SU-DHL-6 (cell line): ENCODE measurements at regions not wholly inside any gene's neighbourhood (a gene's known extent, or its start where the extent isn't known, plus 50 kb on each side); places are given as distances from the start of the nearest gene placed in this dataset.

Experiments used
- EZH2phosphoT487 ChIP-seq: fragments of 200-600 bp; sonication (generic), shearing (Covaris generic); conservative IDR thresholded peaks from 2 replicates; pipeline ENCODE4 v1.6.1; 2018; ENCODE audit warnings: mild to moderate bottlenecking, antibody characterized with exemption, low read length, moderate library complexity, mixed read lengths
- TF ChIP-seq, protein P1 (sequence below): fragments of 200-600 bp; sonication (generic); IDR thresholded peaks from one replicate; pipeline ENCODE4 v1.5.1; 2017; ENCODE audit warnings: antibody characterized with exemption, mild to moderate bottlenecking, low read length, moderate library complexity; ENCODE audit not compliant: insufficient read depth, poor library complexity, severe bottlenecking

DNA sequence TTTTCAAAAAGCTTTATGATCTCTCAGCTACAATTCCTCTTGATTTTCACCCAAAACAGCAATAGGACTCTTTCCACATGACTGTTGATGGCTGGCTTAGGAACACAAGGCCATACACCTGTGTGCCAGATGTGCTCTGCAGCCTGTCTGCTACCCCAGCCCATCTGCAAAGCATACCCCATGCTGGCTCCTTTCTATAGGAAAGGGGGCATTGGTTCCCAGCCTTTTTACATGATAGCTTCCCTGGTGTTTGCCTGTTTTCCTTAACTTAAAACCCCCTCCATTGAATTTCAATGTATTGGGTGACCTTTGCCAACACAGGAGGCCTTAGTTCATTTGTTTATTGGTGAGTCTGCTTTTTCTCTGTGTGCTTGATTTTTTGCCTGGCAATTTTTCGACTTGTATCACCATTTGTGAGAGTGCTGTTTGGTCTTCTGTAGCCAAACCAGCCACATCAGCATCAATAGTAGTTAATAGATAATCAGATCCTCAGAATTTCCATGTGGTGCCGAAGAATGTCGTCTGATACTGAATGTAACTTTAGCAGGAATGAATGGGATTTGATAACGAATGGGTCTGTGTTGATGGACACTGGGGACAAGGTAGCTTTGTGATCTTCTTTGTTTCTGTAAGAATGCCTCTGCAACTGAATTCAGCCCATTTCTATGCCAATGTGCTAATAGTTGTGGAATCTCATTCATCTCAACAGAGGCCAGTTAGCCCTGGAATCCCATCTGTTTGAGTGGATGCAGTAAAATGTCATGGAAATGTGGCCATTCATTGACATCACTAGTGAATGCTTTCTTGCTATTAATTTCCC, 272.2 kb upstream of the RARB start:
- TF ChIP-seq, protein P1, sequence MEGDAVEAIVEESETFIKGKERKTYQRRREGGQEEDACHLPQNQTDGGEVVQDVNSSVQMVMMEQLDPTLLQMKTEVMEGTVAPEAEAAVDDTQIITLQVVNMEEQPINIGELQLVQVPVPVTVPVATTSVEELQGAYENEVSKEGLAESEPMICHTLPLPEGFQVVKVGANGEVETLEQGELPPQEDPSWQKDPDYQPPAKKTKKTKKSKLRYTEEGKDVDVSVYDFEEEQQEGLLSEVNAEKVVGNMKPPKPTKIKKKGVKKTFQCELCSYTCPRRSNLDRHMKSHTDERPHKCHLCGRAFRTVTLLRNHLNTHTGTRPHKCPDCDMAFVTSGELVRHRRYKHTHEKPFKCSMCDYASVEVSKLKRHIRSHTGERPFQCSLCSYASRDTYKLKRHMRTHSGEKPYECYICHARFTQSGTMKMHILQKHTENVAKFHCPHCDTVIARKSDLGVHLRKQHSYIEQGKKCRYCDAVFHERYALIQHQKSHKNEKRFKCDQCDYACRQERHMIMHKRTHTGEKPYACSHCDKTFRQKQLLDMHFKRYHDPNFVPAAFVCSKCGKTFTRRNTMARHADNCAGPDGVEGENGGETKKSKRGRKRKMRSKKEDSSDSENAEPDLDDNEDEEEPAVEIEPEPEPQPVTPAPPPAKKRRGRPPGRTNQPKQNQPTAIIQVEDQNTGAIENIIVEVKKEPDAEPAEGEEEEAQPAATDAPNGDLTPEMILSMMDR = no peak
- no peak for TF ChIP-seq EZH2phosphoT487
